ENCODE measurements at regions not wholly inside any gene's neighbourhood (a gene's known extent, or its start where the extent isn't known, plus 50 kb on each side); places are given as distances from the start of the nearest gene placed in this dataset.
A peak's percentile ranks its signal among the peaks of the same experiment; 100 is the strongest.
"Not testable (repeated sequence)": the region's sequence is repeated elsewhere in the genome, so short reads cannot be mapped to it uniquely, and the experiment has no call there.

DNA sequence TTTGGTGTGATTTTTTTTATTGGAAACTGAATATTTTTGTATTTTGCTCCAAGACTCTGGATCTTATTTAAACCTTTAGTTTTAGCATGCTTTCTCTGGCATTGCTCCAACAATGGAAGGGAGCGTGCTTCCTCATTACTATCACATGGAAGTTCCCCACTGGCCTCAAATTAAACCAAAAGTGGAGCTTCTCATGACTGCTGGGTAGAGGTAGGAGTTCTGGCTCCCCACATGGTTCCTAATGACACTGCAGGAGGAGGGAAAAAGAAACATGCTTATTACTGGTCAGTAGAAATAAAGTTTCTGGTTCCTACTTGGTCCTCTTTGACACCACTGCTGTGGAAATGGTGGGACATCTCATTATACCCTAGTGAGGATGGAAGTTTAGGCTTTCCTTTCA is 310.5 kb downstream of the PTGER3 start:
- no peak for DNase-seq (ENCODE audit: low read depth in 2 of 2)
- no peak overlapping the region for H3K4me3 ChIP-seq (replicated peaks in 1 of 2; ENCODE audit: low read depth in 2 of 2, low read length in 2 of 2)
- TF ChIP-seq, protein P1, sequence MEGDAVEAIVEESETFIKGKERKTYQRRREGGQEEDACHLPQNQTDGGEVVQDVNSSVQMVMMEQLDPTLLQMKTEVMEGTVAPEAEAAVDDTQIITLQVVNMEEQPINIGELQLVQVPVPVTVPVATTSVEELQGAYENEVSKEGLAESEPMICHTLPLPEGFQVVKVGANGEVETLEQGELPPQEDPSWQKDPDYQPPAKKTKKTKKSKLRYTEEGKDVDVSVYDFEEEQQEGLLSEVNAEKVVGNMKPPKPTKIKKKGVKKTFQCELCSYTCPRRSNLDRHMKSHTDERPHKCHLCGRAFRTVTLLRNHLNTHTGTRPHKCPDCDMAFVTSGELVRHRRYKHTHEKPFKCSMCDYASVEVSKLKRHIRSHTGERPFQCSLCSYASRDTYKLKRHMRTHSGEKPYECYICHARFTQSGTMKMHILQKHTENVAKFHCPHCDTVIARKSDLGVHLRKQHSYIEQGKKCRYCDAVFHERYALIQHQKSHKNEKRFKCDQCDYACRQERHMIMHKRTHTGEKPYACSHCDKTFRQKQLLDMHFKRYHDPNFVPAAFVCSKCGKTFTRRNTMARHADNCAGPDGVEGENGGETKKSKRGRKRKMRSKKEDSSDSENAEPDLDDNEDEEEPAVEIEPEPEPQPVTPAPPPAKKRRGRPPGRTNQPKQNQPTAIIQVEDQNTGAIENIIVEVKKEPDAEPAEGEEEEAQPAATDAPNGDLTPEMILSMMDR (IDR thresholded peaks at IDR 0.05; ENCODE audit: low read depth, low read length): no peak

DNA sequence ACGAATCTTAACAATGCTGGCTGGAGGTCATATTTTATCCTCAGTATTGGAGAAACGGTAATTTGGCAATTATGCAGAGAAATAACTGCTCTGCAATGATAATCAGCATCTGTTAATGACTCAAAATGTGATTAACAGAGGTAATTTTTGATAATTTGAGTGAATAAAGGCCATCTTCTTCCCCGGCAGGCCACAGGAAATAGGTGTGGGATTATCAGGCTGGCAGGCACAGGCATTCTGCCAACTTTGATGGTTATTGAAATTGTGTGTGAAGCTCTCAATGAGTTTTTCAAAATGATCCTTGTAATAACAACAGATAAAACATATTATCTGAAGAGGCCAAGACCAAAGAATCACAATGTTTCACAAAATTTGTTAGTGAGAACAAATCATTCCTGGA is 309.0 kb downstream of the PTGER3 start:
- TF ChIP-seq, protein P1 (IDR thresholded peaks at IDR 0.05; ENCODE audit: low read depth, low read length): no peak
- DNase-seq (ENCODE audit: low read depth in 2 of 2): no peak

DNA sequence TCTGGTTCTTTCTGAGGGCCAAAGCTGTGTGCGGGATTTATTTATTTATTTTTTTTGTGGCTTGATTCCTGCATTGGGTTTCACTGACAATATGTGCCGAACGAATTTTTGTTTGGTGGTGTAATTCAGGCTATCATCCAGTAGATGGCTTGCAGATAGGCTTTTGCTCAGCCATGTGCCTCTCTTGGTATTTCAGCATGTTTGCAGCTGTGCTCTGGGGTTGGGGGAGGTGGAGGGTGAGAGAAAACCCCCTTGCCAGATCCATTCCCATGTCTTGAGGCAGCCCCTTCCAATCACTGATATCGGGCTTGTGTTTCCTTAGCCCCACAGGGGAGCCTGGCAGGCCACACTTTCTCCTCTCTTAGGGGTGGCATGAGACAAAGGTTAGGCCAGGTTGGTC is 302.4 kb downstream of the PTGER3 start:
- TF ChIP-seq, protein P1 (IDR thresholded peaks at IDR 0.05; ENCODE audit: low read depth, low read length): peak; percentile 43
- DNase-seq (ENCODE audit: low read depth in 2 of 2): peak in 1 of 2 donors; percentile 31
- no peak overlapping the region for H3K4me3 ChIP-seq (replicated peaks in 1 of 2; ENCODE audit: low read depth in 2 of 2, low read length in 2 of 2)

More for the DNA sequence above, 309.0 kb downstream of the PTGER3 start:
- no peak overlapping the region for H3K4me3 ChIP-seq (replicated peaks in 1 of 2; ENCODE audit: low read depth in 2 of 2, low read length in 2 of 2)

DNA sequence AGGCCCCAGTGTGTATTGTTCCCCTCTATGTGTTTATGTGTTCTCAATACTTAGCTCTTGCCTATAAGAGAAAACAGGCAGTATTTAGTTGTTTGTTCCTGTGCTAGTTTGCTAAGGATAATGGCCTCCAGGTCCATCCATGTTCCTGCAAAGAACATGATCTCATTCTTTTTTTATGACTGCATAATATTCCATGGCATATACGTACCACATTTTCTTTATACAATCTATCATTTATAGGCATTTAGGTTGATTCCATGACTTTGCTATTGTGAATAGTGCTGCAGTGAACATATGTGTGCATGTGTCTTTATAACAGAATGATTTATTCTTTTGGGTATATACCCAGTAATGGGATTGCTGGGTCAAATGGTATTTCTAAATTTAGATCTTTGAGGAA is 301.6 kb downstream of the PTGER3 start:
- not testable (repeated sequence) for DNase-seq (ENCODE audit: low read depth in 2 of 2); H3K4me3 ChIP-seq (replicated peaks in 1 of 2; ENCODE audit: low read depth in 2 of 2, low read length in 2 of 2)

- not testable (repeated sequence) for DNase-seq (ENCODE audit: low read depth in 2 of 2); H3K4me3 ChIP-seq (replicated peaks in 1 of 2; ENCODE audit: low read depth in 2 of 2, low read length in 2 of 2)
These were observed 300.5 kb downstream of the PTGER3 start for GRCh38 chr1:70747123-70747522.

DNA sequence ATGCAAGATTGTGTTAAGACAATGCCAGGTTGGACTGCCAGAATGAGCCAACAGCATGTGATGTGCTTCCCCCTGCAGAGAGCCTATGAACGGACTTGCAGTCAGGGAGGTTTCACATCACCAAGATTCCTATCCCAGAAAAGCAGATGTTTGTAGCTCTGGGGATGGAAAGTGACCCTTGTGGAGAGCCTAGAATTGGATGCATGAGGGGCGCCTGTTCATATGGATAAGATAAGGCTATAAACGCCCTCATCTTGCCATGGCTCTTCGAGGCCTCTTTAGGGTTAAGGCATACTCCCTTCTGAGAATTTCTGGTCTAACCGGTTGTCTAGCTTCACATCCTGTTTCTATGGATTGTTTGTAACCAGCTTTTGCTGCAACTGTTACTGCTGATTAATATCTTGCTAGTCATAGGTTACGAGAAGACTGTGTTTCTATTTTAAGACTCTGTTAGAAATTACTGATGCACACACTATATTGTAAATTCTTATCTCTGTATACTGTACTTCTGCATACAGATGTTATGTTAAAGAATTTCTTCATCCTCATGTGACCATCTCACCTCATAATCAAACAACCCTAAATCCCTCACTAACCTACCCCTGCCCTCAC is 295.8 kb downstream of the PTGER3 start:
- H3K4me3 ChIP-seq (replicated peaks in 1 of 2; ENCODE audit: low read depth in 2 of 2, low read length in 2 of 2); DNase-seq (ENCODE audit: low read depth in 2 of 2): not testable (repeated sequence)

DNA sequence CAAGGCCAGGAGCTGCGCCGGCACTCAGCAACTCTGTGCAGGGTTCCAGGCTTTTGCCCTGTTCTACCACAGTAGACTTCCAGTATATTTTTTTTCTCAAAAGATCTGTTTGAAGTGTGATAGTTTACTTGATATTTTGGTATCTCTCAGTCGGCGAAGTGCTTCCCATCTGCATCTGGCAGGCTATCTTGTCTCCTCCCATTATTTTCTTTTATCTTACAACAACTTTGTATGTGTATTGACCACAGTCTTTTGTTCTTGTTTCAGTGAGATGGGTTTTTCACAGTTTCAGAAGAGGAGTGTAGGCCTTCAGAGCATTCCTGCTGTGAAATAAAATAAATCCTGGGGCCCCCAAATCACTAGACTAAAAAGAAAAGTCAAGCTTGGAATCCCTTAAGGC is 292.9 kb downstream of the PTGER3 start:
- no peak overlapping the region for H3K4me3 ChIP-seq (replicated peaks in 1 of 2; ENCODE audit: low read depth in 2 of 2, low read length in 2 of 2)
- TF ChIP-seq, protein P1 (IDR thresholded peaks at IDR 0.05; ENCODE audit: low read depth, low read length): no peak
- no peak for DNase-seq (ENCODE audit: low read depth in 2 of 2)

- no peak for DNase-seq (ENCODE audit: low read depth in 2 of 2)
- TF ChIP-seq, protein P1 (IDR thresholded peaks at IDR 0.05; ENCODE audit: low read depth, low read length): no peak
- H3K4me3 ChIP-seq (replicated peaks in 1 of 2; ENCODE audit: low read depth in 2 of 2, low read length in 2 of 2): no peak overlapping the region
These were observed 287.5 kb downstream of the PTGER3 start for GRCh38 chr1:70760154-70760553.
